Hepatocyte (in vitro differentiated cells): ENCODE measurements at regions not wholly inside any gene's neighbourhood (a gene's known extent, or its start where the extent isn't known, plus 50 kb on each side); places are given as distances from the start of the nearest gene placed in this dataset.

Experiments
- DNase-seq: peaks from one replicate; pipeline ENCODE4 v3.0.0-alpha.2; 2016; ENCODE audit warnings: low spot score
- H2AFZ ChIP-seq: fragments of 200-600 bp; sonication (generic); 2 replicates; pipeline ENCODE4 v1.6.0; 2016; ENCODE audit warnings: antibody characterized with exemption, mild to moderate bottlenecking
- H3K27ac ChIP-seq: fragments of 200-600 bp; sonication (generic); 2 replicates; pipeline ENCODE4 v1.5.1; 2016; ENCODE audit warnings: mild to moderate bottlenecking
- H3K27me3 ChIP-seq: fragments of 200-600 bp; sonication (generic); 2 replicates; pipeline ENCODE4 v1.6.1; 2016
- H3K36me3 ChIP-seq: fragments of 200-600 bp; sonication (generic); replicated peaks from 2 replicates; pipeline ENCODE4 v1.5.1; 2016; ENCODE audit warnings: low read depth; ENCODE audit not compliant: insufficient read depth
- H3K4me1 ChIP-seq: fragments of 200-600 bp; sonication (generic); 2 replicates; pipeline ENCODE4 v1.5.1; 2016; ENCODE audit warnings: mild to moderate bottlenecking, moderate library complexity; ENCODE audit not compliant: insufficient read depth
- H3K4me2 ChIP-seq: fragments of 200-600 bp; sonication (generic); 2 replicates; pipeline ENCODE4 v1.6.0; 2016
- H3K4me3 ChIP-seq: fragments of 200-600 bp; sonication (generic); 2 replicates; pipeline ENCODE4 v1.5.1; 2016; ENCODE audit warnings: mild to moderate bottlenecking
- H3K79me2 ChIP-seq: fragments of 200-600 bp; sonication (generic); 2 replicates; pipeline ENCODE4 v1.6.0; 2017; ENCODE audit warnings: mild to moderate bottlenecking
- H3K9me2 ChIP-seq: fragments of 200-600 bp; sonication (generic); replicated peaks from 2 replicates; pipeline ENCODE4 v1.6.0; 2017; ENCODE audit warnings: mild to moderate bottlenecking; ENCODE audit not compliant: insufficient read depth
- H3K9me3 ChIP-seq: fragments of 200-600 bp; sonication (generic); 2 replicates; pipeline ENCODE4 v1.5.1; 2016; ENCODE audit warnings: low read depth, mild to moderate bottlenecking
- H4K20me1 ChIP-seq: fragments of 200-600 bp; sonication (generic); 2 replicates; pipeline ENCODE4 v1.6.0; 2016; ENCODE audit warnings: mild to moderate bottlenecking; ENCODE audit not compliant: insufficient read depth, poor library complexity, severe bottlenecking
- EZH2 ChIP-seq: fragments of 200-600 bp; sonication (generic); IDR thresholded peaks from 2 replicates; pipeline ENCODE4 v1.6.1; 2016; ENCODE audit warnings: antibody characterized with exemption, mild to moderate bottlenecking, borderline replicate concordance
- EZH2phosphoT487 ChIP-seq: fragments of 200-600 bp; sonication (generic); IDR thresholded peaks from one replicate; pipeline ENCODE4 v1.6.1; 2018; ENCODE audit warnings: antibody characterized with exemption, mild to moderate bottlenecking, low read depth, moderate library complexity; ENCODE audit not compliant: unreplicated experiment, severe bottlenecking
- WGBS: methylation state at CpG from one replicate; pipeline ENCODE4 v1.1.6; 2016; ENCODE audit warnings: low lambda C conversion rate; ENCODE audit errors: missing lambda C conversion rate; 5-methylcytosine and 5-hydroxymethylcytosine counted together
- TF ChIP-seq, protein P1 (sequence below): fragments of 200-600 bp; sonication (generic); IDR thresholded peaks from 2 replicates; pipeline ENCODE4 v1.5.1; 2016; ENCODE audit warnings: antibody characterized with exemption, mild to moderate bottlenecking; ENCODE audit not compliant: poor library complexity

DNA sequence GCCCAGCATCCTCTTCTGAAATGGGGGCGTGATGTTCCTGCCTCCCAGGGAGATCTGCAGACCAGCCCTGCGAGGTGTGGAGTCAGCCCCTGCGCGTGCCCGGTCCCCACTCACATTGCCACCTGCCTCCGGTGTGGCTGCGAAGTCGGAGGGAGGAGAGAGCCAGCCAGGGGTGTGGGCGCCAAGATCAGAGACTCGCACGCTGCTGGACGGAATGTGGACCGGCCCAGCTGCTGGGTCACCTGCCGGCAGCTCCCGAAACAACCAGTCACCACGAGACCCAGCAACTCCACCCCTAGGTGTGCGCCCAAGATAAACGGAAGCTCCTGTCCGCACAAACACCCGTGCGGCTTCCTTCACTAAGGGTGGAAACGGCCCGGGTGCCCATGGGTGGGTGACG, 51.1 kb upstream of the EGFL7 start:
- Histone ChIP-seq H2AFZ (no peak overlapping the region), H3K79me2 (no peaks in the 10 kb centered on the region), H3K27me3 (no peaks in the 10 kb centered on the region), H3K9me2 (no peaks in the 10 kb centered on the region), H3K9me3 (no peaks in the 10 kb centered on the region), H3K27ac (no peak overlapping the region), H4K20me1 (no peaks in the 10 kb centered on the region), H3K4me2 (no peak overlapping the region), H3K4me3 (no peak overlapping the region), H3K36me3 (no peaks in the 10 kb centered on the region), H3K4me1 (peaks cover 16% of the 10 kb centered on the region)
- no peak for TF ChIP-seq EZH2
- TF ChIP-seq, protein P1, sequence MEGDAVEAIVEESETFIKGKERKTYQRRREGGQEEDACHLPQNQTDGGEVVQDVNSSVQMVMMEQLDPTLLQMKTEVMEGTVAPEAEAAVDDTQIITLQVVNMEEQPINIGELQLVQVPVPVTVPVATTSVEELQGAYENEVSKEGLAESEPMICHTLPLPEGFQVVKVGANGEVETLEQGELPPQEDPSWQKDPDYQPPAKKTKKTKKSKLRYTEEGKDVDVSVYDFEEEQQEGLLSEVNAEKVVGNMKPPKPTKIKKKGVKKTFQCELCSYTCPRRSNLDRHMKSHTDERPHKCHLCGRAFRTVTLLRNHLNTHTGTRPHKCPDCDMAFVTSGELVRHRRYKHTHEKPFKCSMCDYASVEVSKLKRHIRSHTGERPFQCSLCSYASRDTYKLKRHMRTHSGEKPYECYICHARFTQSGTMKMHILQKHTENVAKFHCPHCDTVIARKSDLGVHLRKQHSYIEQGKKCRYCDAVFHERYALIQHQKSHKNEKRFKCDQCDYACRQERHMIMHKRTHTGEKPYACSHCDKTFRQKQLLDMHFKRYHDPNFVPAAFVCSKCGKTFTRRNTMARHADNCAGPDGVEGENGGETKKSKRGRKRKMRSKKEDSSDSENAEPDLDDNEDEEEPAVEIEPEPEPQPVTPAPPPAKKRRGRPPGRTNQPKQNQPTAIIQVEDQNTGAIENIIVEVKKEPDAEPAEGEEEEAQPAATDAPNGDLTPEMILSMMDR = no peak
- TF ChIP-seq EZH2phosphoT487 = no peak
- 95% methylated on average over 24 of the region's 24 CpGs for WGBS
- no peak for DNase-seq

DNA sequence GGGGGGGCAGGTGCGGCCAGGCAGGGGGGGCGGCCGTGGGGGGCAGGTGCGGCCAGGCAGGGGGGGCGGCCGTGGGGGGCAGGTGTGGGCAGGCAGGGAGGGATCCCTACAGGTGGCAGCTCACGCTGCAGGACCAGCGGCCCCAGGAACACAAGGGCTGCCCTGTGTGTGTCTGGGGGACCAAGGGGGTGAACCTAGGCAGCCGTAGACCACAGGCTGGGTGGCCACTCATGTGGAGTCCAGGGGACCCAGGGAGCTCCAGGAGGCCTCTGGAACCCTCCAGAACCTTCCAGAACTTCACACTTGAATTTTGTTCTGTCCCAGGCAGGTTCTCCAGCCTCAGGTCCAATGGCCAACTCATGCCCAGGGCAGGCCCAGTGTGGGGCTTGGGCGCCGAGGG, 51.6 kb upstream of the EGFL7 start:
- Histone ChIP-seq H3K9me3 (no peaks in the 10 kb centered on the region), H3K79me2 (no peaks in the 10 kb centered on the region), H3K27ac (no peak overlapping the region), H2AFZ (no peak overlapping the region), H3K4me3 (no peak overlapping the region), H3K36me3 (no peaks in the 10 kb centered on the region), H3K4me1 (peaks cover 21% of the 10 kb centered on the region), H3K4me2 (no peak overlapping the region), H4K20me1 (no peaks in the 10 kb centered on the region), H3K9me2 (no peaks in the 10 kb centered on the region), H3K27me3 (no peaks in the 10 kb centered on the region)
- TF ChIP-seq, protein P1 = no peak
- TF ChIP-seq EZH2 (no peak), EZH2phosphoT487 (no peak)
- DNase-seq = no peak
- WGBS = 86% methylated on average over 3 of the region's 11 CpGs

- 71% methylated on average over 14 of the region's 14 CpGs for WGBS
- Histone ChIP-seq H3K79me2 (no peaks in the 10 kb centered on the region), H3K9me3 (no peaks in the 10 kb centered on the region), H3K4me3 (no peak overlapping the region), H3K27me3 (no peaks in the 10 kb centered on the region), H3K4me1 (peaks cover 21% of the 10 kb centered on the region), H3K27ac (no peak overlapping the region), H3K9me2 (no peaks in the 10 kb centered on the region), H4K20me1 (no peaks in the 10 kb centered on the region), H2AFZ (no peak overlapping the region), H3K4me2 (no peak overlapping the region), H3K36me3 (no peaks in the 10 kb centered on the region)
- TF ChIP-seq EZH2phosphoT487 = no peak
- TF ChIP-seq, protein P1 = no peak
- TF ChIP-seq EZH2 = no peak
- DNase-seq = no peak
Measured at GRCh38 chr9:136610426-136610825, 52.3 kb upstream of the EGFL7 start.

DNA sequence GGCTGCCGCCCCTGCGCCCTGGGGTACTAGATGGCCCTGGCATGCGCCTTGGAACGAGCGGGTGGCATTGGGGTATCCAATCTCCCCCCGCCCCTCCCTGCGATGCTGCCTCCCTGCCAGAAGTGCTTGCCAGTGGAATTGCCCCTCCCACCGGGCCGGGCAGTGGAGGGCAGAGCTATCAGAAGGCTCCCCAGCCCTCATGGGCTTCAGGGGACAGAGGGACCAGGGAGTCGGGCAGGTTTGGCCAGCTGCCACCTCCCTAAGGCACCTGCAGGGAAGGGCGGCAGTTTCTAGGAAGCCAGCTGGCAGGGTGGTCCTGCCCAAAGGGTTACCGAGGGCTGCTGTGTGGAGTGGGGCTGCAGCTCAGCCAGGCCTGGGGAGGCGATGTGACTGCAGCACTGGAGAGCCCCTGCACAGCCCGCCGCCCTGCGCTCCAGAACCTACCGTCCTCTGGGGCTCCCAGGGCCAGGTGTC, 52.8 kb upstream of the EGFL7 start:
- H3K4me1 ChIP-seq = peaks cover 21% of the 10 kb centered on the region
- no peak for DNase-seq
- TF ChIP-seq EZH2 = no peak
- no peak for TF ChIP-seq EZH2phosphoT487
- TF ChIP-seq, protein P1 = no peak

More for the DNA sequence above, 52.8 kb upstream of the EGFL7 start:
- Histone ChIP-seq H3K27ac (no peak overlapping the region), H3K36me3 (no peaks in the 10 kb centered on the region), H3K79me2 (no peaks in the 10 kb centered on the region), H3K27me3 (no peaks in the 10 kb centered on the region), H3K4me2 (no peak overlapping the region), H3K9me2 (no peaks in the 10 kb centered on the region), H3K9me3 (no peaks in the 10 kb centered on the region), H4K20me1 (no peaks in the 10 kb centered on the region), H3K4me3 (no peak overlapping the region), H2AFZ (no peak overlapping the region)
- WGBS = 85% methylated on average over 14 of the region's 17 CpGs
